ENCODE measurements at regions not wholly inside any gene's neighbourhood (a gene's known extent, or its start where the extent isn't known, plus 50 kb on each side); places are given as distances from the start of the nearest gene placed in this dataset.

- no peak overlapping the region for H3K4me3 Mint-ChIP-seq (ENCODE audit: unreplicated experiment)
These were observed 291.2 kb upstream of the STT3B start for GRCh38 chr3:31241533-31241932.

GRCh38 chr3:31242026-31242960 lies 290.4 kb upstream of the STT3B start:
- TF ChIP-seq CTCF (IDR thresholded peaks at IDR 0.05): no peak

More at GRCh38 chr3:31241533-31241932, 291.2 kb upstream of the STT3B start:
- Mint-ChIP-seq H3K27ac (ENCODE audit: unreplicated experiment) (no peak overlapping the region), H3K9me3 (ENCODE audit: unreplicated experiment) (no peaks in the 10 kb centered on the region), H3K36me3 (ENCODE audit: unreplicated experiment) (no peaks in the 10 kb centered on the region), H3K4me1 (ENCODE audit: unreplicated experiment) (no peaks in the 10 kb centered on the region), H3K27me3 (ENCODE audit: unreplicated experiment) (peaks cover 38% of the 10 kb centered on the region)
- no peak for TF ChIP-seq CTCF (IDR thresholded peaks at IDR 0.05)
- no peak for DNase-seq (ENCODE audit: extremely low spot score, unreplicated experiment)

GRCh38 chr3:31244929-31245817 lies 287.6 kb upstream of the STT3B start:
- H3K9me3 Mint-ChIP-seq (ENCODE audit: unreplicated experiment): no peaks in the 10 kb centered on the region

More at GRCh38 chr3:31242026-31242960, 290.4 kb upstream of the STT3B start:
- no peak overlapping the region for H3K4me3 Mint-ChIP-seq (ENCODE audit: unreplicated experiment)
- H3K4me1 Mint-ChIP-seq (ENCODE audit: unreplicated experiment): no peaks in the 10 kb centered on the region
- no peaks in the 10 kb centered on the region for H3K9me3 Mint-ChIP-seq (ENCODE audit: unreplicated experiment)
- H3K27me3 Mint-ChIP-seq (ENCODE audit: unreplicated experiment): peaks cover 36% of the 10 kb centered on the region
- H3K27ac Mint-ChIP-seq (ENCODE audit: unreplicated experiment): no peak overlapping the region
- no peak for DNase-seq (ENCODE audit: extremely low spot score, unreplicated experiment)
- H3K36me3 Mint-ChIP-seq (ENCODE audit: unreplicated experiment): no peaks in the 10 kb centered on the region

GRCh38 chr3:31246293-31247062 lies 286.2 kb upstream of the STT3B start:
- H3K4me3 Mint-ChIP-seq (ENCODE audit: unreplicated experiment): no peak overlapping the region
- no peak overlapping the region for H3K27ac Mint-ChIP-seq (ENCODE audit: unreplicated experiment)
- H3K36me3 Mint-ChIP-seq (ENCODE audit: unreplicated experiment): no peaks in the 10 kb centered on the region
- no peaks in the 10 kb centered on the region for H3K9me3 Mint-ChIP-seq (ENCODE audit: unreplicated experiment)
- no peak for DNase-seq (ENCODE audit: extremely low spot score, unreplicated experiment)
- no peaks in the 10 kb centered on the region for H3K4me1 Mint-ChIP-seq (ENCODE audit: unreplicated experiment)
- peaks cover 6% of the 10 kb centered on the region for H3K27me3 Mint-ChIP-seq (ENCODE audit: unreplicated experiment)
- no peak for TF ChIP-seq CTCF (IDR thresholded peaks at IDR 0.05)

More at GRCh38 chr3:31244929-31245817, 287.6 kb upstream of the STT3B start:
- peaks cover 15% of the 10 kb centered on the region for H3K27me3 Mint-ChIP-seq (ENCODE audit: unreplicated experiment)
- no peaks in the 10 kb centered on the region for H3K36me3 Mint-ChIP-seq (ENCODE audit: unreplicated experiment)
- H3K4me1 Mint-ChIP-seq (ENCODE audit: unreplicated experiment): no peaks in the 10 kb centered on the region
- DNase-seq (ENCODE audit: extremely low spot score, unreplicated experiment): no peak
- no peak overlapping the region for H3K4me3 Mint-ChIP-seq (ENCODE audit: unreplicated experiment)
- no peak for TF ChIP-seq CTCF (IDR thresholded peaks at IDR 0.05)
- no peak overlapping the region for H3K27ac Mint-ChIP-seq (ENCODE audit: unreplicated experiment)

Measured in osteocyte (in vitro differentiated cells).